T-cell (primary cell): ENCODE measurements at regions not wholly inside any gene's neighbourhood (a gene's known extent, or its start where the extent isn't known, plus 50 kb on each side); places are given as distances from the start of the nearest gene placed in this dataset.

Source experiments
- ATAC-seq, 4 experiments: fragments of 200-7000 bp in 3 of 4; fragments of 150-1000 bp in 1 of 4; cut with Tn5 transposase; replicated peaks in 1 of 4; 1 replicate in 3 of 4; 2 replicates in 1 of 4; pipeline ENCODE4 v1.10.0; 2021; ENCODE audit warnings: moderate library complexity in 3 of 4, mild to moderate bottlenecking in 2 of 4, moderate number of reproducible peaks in 1 of 4
- CTCF ChIA-PET, 2 donors: fragments of 300-600 bp; sonication (Branson Sonifier 250); formaldehyde crosslinking; loops; one replicate each; lab custom pipeline; 2022; ENCODE audit warnings: antibody characterized with exemption in 2 of 2; lab: Charles Lee
- POLR2A ChIA-PET, 2 donors: fragments of 300-600 bp; sonication (Branson Sonifier 250); formaldehyde crosslinking; loops; one replicate each; lab custom pipeline; 2022; ENCODE audit warnings: antibody characterized with exemption in 2 of 2; lab: Charles Lee
- DNase-seq, 35 experiments: peaks; one replicate each; pipeline versions ENCODE4 v3.0.0 to v3.0.0-alpha.2; 2013 to 2023
- H3K27ac ChIP-seq: one replicate; pipeline ENCODE4 v1.5.1; 2013; ENCODE audit warnings: low read length
- H3K27me3 ChIP-seq, 2 experiments: replicated peaks in 1 of 2; 1 replicate in 1 of 2; 2 replicates in 1 of 2; pipeline versions ENCODE4 v1.6.1 to v1.7.0; 2013; ENCODE audit warnings: low read length in 1 of 2, mixed read lengths in 1 of 2; ENCODE audit not compliant: control insufficient read depth in 2 of 2, insufficient read depth in 2 of 2; ENCODE audit errors: extremely low read depth in 1 of 2
- H3K36me3 ChIP-seq, 2 donors: 1 replicate in 1 of 2; 2 replicates in 1 of 2; pipeline versions ENCODE4 v1.6.1 to v1.7.0; 2013; ENCODE audit warnings: low read length in 1 of 2; ENCODE audit not compliant: control insufficient read depth in 2 of 2, insufficient read depth in 1 of 2; ENCODE audit errors: extremely low read depth in 1 of 2
- H3K4me1 ChIP-seq, 2 experiments: 1 replicate in 1 of 2; 2 replicates in 1 of 2; pipeline versions ENCODE4 v1.6.1 to v1.7.0; 2013; ENCODE audit warnings: low read length in 2 of 2, mixed read lengths in 1 of 2; ENCODE audit not compliant: insufficient read depth in 2 of 2, control insufficient read depth in 1 of 2; ENCODE audit errors: extremely low read depth in 1 of 2
- H3K4me3 ChIP-seq, 2 donors: 1 replicate in 1 of 2; 2 replicates in 1 of 2; pipeline versions ENCODE4 v1.5.1 to v1.7.0; 2013; ENCODE audit warnings: mild to moderate bottlenecking in 2 of 2, low read length in 1 of 2, moderate library complexity in 1 of 2; ENCODE audit not compliant: control insufficient read depth in 1 of 2; ENCODE audit errors: extremely low read depth in 1 of 2
- H3K9me3 ChIP-seq: 2 replicates; pipeline ENCODE4 v1.7.0; 2013
- H3K27ac Mint-ChIP-seq, 2 donors: one replicate each; pipeline ENCODE4 v1.8.0; 2020 to 2021; ENCODE audit warnings: mild to moderate bottlenecking in 2 of 2, mixed read lengths in 2 of 2
- H3K27me3 Mint-ChIP-seq, 2 donors: one replicate each; pipeline ENCODE4 v1.8.0; 2021 to 2022; ENCODE audit warnings: mixed read lengths in 2 of 2
- H3K36me3 Mint-ChIP-seq: one replicate; pipeline ENCODE4 v1.8.0; 2021; ENCODE audit warnings: mixed read lengths
- H3K4me1 Mint-ChIP-seq, 3 donors: one replicate each; pipeline ENCODE4 v1.8.0; 2020 to 2022; ENCODE audit warnings: mixed read lengths in 3 of 3, mild to moderate bottlenecking in 1 of 3
- H3K4me3 Mint-ChIP-seq, 3 donors: one replicate each; pipeline ENCODE4 v1.8.0; 2020 to 2022; ENCODE audit warnings: mild to moderate bottlenecking in 3 of 3, mixed read lengths in 3 of 3, moderate library complexity in 3 of 3
- H3K9me3 Mint-ChIP-seq, 3 donors: one replicate each; pipeline ENCODE4 v1.8.0; 2020 to 2022; ENCODE audit warnings: mixed read lengths in 3 of 3
- WGBS: methylation state at CpG from one replicate; pipeline ENCODE4 v1.1.5; 2013; ENCODE audit warnings: missing lambda C conversion rate; ENCODE audit not compliant: insufficient coverage; 5-methylcytosine and 5-hydroxymethylcytosine counted together

- no peaks in the 10 kb centered on the region for H3K4me1 Mint-ChIP-seq
- Histone ChIP-seq H3K4me1 (no peaks in the 10 kb centered on the region), H3K9me3 (no peaks in the 10 kb centered on the region), H3K27ac (no peak overlapping the region), H3K36me3 (no peaks in the 10 kb centered on the region), H3K4me3 (no peak overlapping the region), H3K27me3 (peaks cover 0 to 38% of the 10 kb centered on the region in 2 experiments)
- H3K36me3 Mint-ChIP-seq: no peaks in the 10 kb centered on the region
- POLR2A ChIA-PET: no interaction called here
- H3K27me3 Mint-ChIP-seq: peaks cover 34 to 36% of the 10 kb centered on the region in 2 donors
- no peak for ATAC-seq
- 90% methylated on average over 9 of the region's 11 CpGs for WGBS
- no peak for DNase-seq
- no peak overlapping the region for H3K27ac Mint-ChIP-seq
- no peaks in the 10 kb centered on the region for H3K9me3 Mint-ChIP-seq
- CTCF ChIA-PET: no interaction called here
- H3K4me3 Mint-ChIP-seq: no peak overlapping the region
These were observed 60.8 kb upstream of the IRX4 start for GRCh38 chr5:1943481-1943880.

- ATAC-seq: no peak
- Mint-ChIP-seq H3K27me3 (peaks cover 33 to 39% of the 10 kb centered on the region in 2 donors), H3K27ac (no peak overlapping the region), H3K4me1 (no peaks in the 10 kb centered on the region), H3K9me3 (no peaks in the 10 kb centered on the region), H3K36me3 (no peaks in the 10 kb centered on the region), H3K4me3 (no peak overlapping the region)
- DNase-seq: no peak
- Histone ChIP-seq H3K4me1 (no peaks in the 10 kb centered on the region), H3K36me3 (no peaks in the 10 kb centered on the region), H3K9me3 (no peaks in the 10 kb centered on the region), H3K4me3 (no peak overlapping the region), H3K27ac (no peak overlapping the region), H3K27me3 (peaks cover 0 to 43% of the 10 kb centered on the region in 2 experiments)
- WGBS: 83% methylated on average over 2 of the region's 5 CpGs
- ChIA-PET CTCF (no interaction called here), POLR2A (no interaction called here)
These were observed 59.9 kb upstream of the IRX4 start for GRCh38 chr5:1942630-1943029.

GRCh38 chr5:1942158-1942557, 59.4 kb upstream of the IRX4 start:
- Histone ChIP-seq H3K27ac (no peak overlapping the region), H3K4me1 (no peaks in the 10 kb centered on the region), H3K27me3 (peaks cover 0 to 47% of the 10 kb centered on the region in 2 experiments), H3K9me3 (no peaks in the 10 kb centered on the region), H3K36me3 (no peaks in the 10 kb centered on the region), H3K4me3 (no peak overlapping the region)
- no CpG with 5 or more reads among the region's 1 CpG for WGBS
- H3K36me3 Mint-ChIP-seq: no peaks in the 10 kb centered on the region
- DNase-seq: no peak
- ChIA-PET CTCF (no interaction called here), POLR2A (no interaction called here)
- ATAC-seq: no peak
- H3K27me3 Mint-ChIP-seq: peaks cover 35 to 39% of the 10 kb centered on the region in 2 donors
- no peak overlapping the region for H3K4me3 Mint-ChIP-seq
- no peak overlapping the region for H3K27ac Mint-ChIP-seq
- no peaks in the 10 kb centered on the region for H3K4me1 Mint-ChIP-seq
- H3K9me3 Mint-ChIP-seq: no peaks in the 10 kb centered on the region

GRCh38 chr5:1939256-1939655, 56.5 kb upstream of the IRX4 start:
- no CpG with 5 or more reads among the region's 6 CpGs for WGBS
- no peak overlapping the region for H3K4me3 ChIP-seq
- no peaks in the 10 kb centered on the region for H3K36me3 ChIP-seq
- H3K27me3 ChIP-seq: peaks cover 2 to 28% of the 10 kb centered on the region in 2 experiments
- H3K27ac ChIP-seq: no peak overlapping the region
- Mint-ChIP-seq H3K27me3 (peaks cover 32 to 42% of the 10 kb centered on the region in 2 donors), H3K9me3 (no peaks in the 10 kb centered on the region), H3K36me3 (no peaks in the 10 kb centered on the region), H3K27ac (no peak overlapping the region), H3K4me1 (no peaks in the 10 kb centered on the region), H3K4me3 (no peak overlapping the region)
- CTCF ChIA-PET: no interaction called here
- no peak for ATAC-seq
- H3K4me1 ChIP-seq: no peaks in the 10 kb centered on the region
- DNase-seq: no peak
- POLR2A ChIA-PET: no interaction called here
- no peaks in the 10 kb centered on the region for H3K9me3 ChIP-seq

GRCh38 chr5:1938310-1939000, 55.7 kb upstream of the IRX4 start:
- Histone ChIP-seq H3K27me3 (peaks cover 2 to 31% of the 10 kb centered on the region in 2 experiments), H3K27ac (no peak overlapping the region), H3K36me3 (no peaks in the 10 kb centered on the region), H3K4me3 (no peak overlapping the region), H3K4me1 (no peaks in the 10 kb centered on the region), H3K9me3 (no peaks in the 10 kb centered on the region)
- H3K27ac Mint-ChIP-seq: no peak overlapping the region
- ATAC-seq: no peak
- POLR2A ChIA-PET: no interaction called here
- WGBS: 60% methylated on average over 16 of the region's 17 CpGs
- no peaks in the 10 kb centered on the region for H3K9me3 Mint-ChIP-seq
- DNase-seq: no peak
- CTCF ChIA-PET: no interaction called here
- H3K4me1 Mint-ChIP-seq: no peaks in the 10 kb centered on the region
- no peak overlapping the region for H3K4me3 Mint-ChIP-seq
- H3K27me3 Mint-ChIP-seq: peaks cover 30 to 39% of the 10 kb centered on the region in 2 donors
- no peaks in the 10 kb centered on the region for H3K36me3 Mint-ChIP-seq

GRCh38 chr5:1937590-1937989, 54.9 kb upstream of the IRX4 start:
- no peaks in the 10 kb centered on the region for H3K36me3 ChIP-seq
- H3K4me3 ChIP-seq: no peak overlapping the region
- H3K4me1 ChIP-seq: no peaks in the 10 kb centered on the region
- DNase-seq (no peak), ATAC-seq (no peak)
- Mint-ChIP-seq H3K27me3 (peaks cover 32 to 43% of the 10 kb centered on the region in 2 donors), H3K36me3 (no peaks in the 10 kb centered on the region), H3K4me1 (no peaks in the 10 kb centered on the region), H3K27ac (no peak overlapping the region), H3K4me3 (no peak overlapping the region), H3K9me3 (no peaks in the 10 kb centered on the region)
- WGBS: 81% methylated on average over 9 of the region's 12 CpGs
- no peak overlapping the region for H3K27ac ChIP-seq
- peaks cover 2 to 31% of the 10 kb centered on the region in 2 experiments for H3K27me3 ChIP-seq
- no peaks in the 10 kb centered on the region for H3K9me3 ChIP-seq
- ChIA-PET POLR2A (no interaction called here), CTCF (no interaction called here)
